ENCODE measurements at regions not wholly inside any gene's neighbourhood (a gene's known extent, or its start where the extent isn't known, plus 50 kb on each side); places are given as distances from the start of the nearest gene placed in this dataset.

GRCh38 chr1:177746155-177746554 is 223.7 kb downstream of the SEC16B start:
- H4K91ac ChIP-seq (ENCODE audit: insufficient read depth, low read depth, low read length) = no peak overlapping the region
- H3K9me3 ChIP-seq (ENCODE audit: control insufficient read depth, insufficient read depth, low read length) = no peaks in the 10 kb centered on the region
- no peak overlapping the region for H3K4ac ChIP-seq (ENCODE audit: low read depth, low read length)
- H3K18ac ChIP-seq (ENCODE audit: low read depth, low read length) = no peak overlapping the region
- H3K36me3 ChIP-seq (ENCODE audit: control insufficient read depth, insufficient read depth, low read length) = no peaks in the 10 kb centered on the region
- H4K20me1 ChIP-seq (ENCODE audit: insufficient read depth, low read length) = no peaks in the 10 kb centered on the region
- H4K5ac ChIP-seq (ENCODE audit: low read depth, low read length) = no peak overlapping the region
- H2BK5ac ChIP-seq (ENCODE audit: low read depth, low read length, poor library complexity, severe bottlenecking) = no peak overlapping the region
- DNase-seq (no peak), ATAC-seq (ENCODE audit: low read depth) (no peak)
- no peak overlapping the region for H2AK5ac ChIP-seq (ENCODE audit: low read depth, low read length)
- ChIA-PET POLR2A (ENCODE audit: unreplicated experiment) (no interaction called here), CTCF (no interaction called here)
- no peaks in the 10 kb centered on the region for H3K9me1 ChIP-seq (ENCODE audit: insufficient read depth, low read length)
- in situ Hi-C loops (cut with MboI; ENCODE audit: low sequenced_read_pairs) = no loop called here
- H3K4me2 ChIP-seq (ENCODE audit: low read depth, low read length) = no peak overlapping the region
- no peaks in the 10 kb centered on the region for H3K4me1 ChIP-seq (ENCODE audit: control insufficient read depth, insufficient read depth, low read length)
- no peaks in the 10 kb centered on the region for H3K27me3 ChIP-seq (ENCODE audit: control insufficient read depth, insufficient read depth, low read length)
- intact Hi-C loops (cut with micrococcal nuclease) = no loop called here
- H3K56ac ChIP-seq (ENCODE audit: extremely low read depth, insufficient read depth, low read length) = no peak overlapping the region
- no CpG with 5 or more reads among the region's 3 CpGs for WGBS, 2 experiments (ENCODE audit: extremely low coverage in 2 of 2, insufficient read length in 1 of 2)
- H2AFZ ChIP-seq (replicated peaks; ENCODE audit: low read length, poor library complexity) = no peak overlapping the region
- dilution Hi-C loops (cut with HindIII; ENCODE audit: low sequenced_read_pairs, unreplicated experiment) = no loop called here
- H2BK15ac ChIP-seq (ENCODE audit: low read depth, low read length) = no peak overlapping the region
- BruUV-seq (replicated peaks) = no TSS peak
- no peak overlapping the region for H3K14ac ChIP-seq (replicated peaks; ENCODE audit: low read depth, low read length)
- H3K27ac ChIP-seq (ENCODE audit: insufficient read depth, low read length) = no peak overlapping the region
- H4K8ac ChIP-seq (ENCODE audit: low read depth in 2 of 2, low read length in 2 of 2) = no peak overlapping the region
- no peak overlapping the region for H2BK120ac ChIP-seq (ENCODE audit: low read depth, low read length)
- H3K4me3 ChIP-seq (ENCODE audit: insufficient read depth, low read depth, low read length) = no peak overlapping the region
- no peak overlapping the region for H2AK9ac ChIP-seq (replicated peaks; ENCODE audit: low read depth, low read length, poor library complexity)
- H3K9ac ChIP-seq (ENCODE audit: low read depth, low read length) = no peak overlapping the region
- no peaks in the 10 kb centered on the region for H3K79me1 ChIP-seq (ENCODE audit: low read depth in 1 of 2, low read length in 2 of 2)
- TF ChIP-seq USF2 (IDR thresholded peaks at IDR 0.05; ENCODE audit: low read depth, low read length) (no peak), POLR2A (IDR thresholded peaks at IDR 0.05; ENCODE audit: low read depth, low read length) (no peak), RFX5 (IDR thresholded peaks at IDR 0.05; ENCODE audit: low read depth, low read length) (no peak), CTCF (conservative IDR thresholded peaks at IDR 0.05; ENCODE audit: low read depth, low read length) (no peak), BHLHE40 (IDR thresholded peaks at IDR 0.05; ENCODE audit: low read depth, low read length) (no peak), NFE2L2 (IDR thresholded peaks at IDR 0.05; ENCODE audit: low read depth, low read length) (no peak), RCOR1 (IDR thresholded peaks at IDR 0.05; ENCODE audit: insufficient replicate concordance, low read length) (no peak), CHD1 (IDR thresholded peaks at IDR 0.05; ENCODE audit: low read depth, low read length) (no peak), MXI1 (IDR thresholded peaks at IDR 0.05; ENCODE audit: borderline replicate concordance, low read depth, low read length) (no peak), SMC3 (IDR thresholded peaks at IDR 0.05; ENCODE audit: low read depth, low read length) (no peak), RAD21 (IDR thresholded peaks at IDR 0.05; ENCODE audit: low read length) (no peak), MAZ (IDR thresholded peaks at IDR 0.05; ENCODE audit: borderline replicate concordance, low read depth, low read length) (no peak), FOS (IDR thresholded peaks at IDR 0.05; ENCODE audit: low read depth, low read length) (no peak)
- no peak overlapping the region for H2BK20ac ChIP-seq (ENCODE audit: low read depth, low read length)
- H3K23ac ChIP-seq (ENCODE audit: low read depth, low read length) = no peak overlapping the region
